ENCODE measurements at regions not wholly inside any gene's neighbourhood (a gene's known extent, or its start where the extent isn't known, plus 50 kb on each side); places are given as distances from the start of the nearest gene placed in this dataset.
"Not testable (repeated sequence)": the region's sequence is repeated elsewhere in the genome, so short reads cannot be mapped to it uniquely, and the experiment has no call there.

DNA sequence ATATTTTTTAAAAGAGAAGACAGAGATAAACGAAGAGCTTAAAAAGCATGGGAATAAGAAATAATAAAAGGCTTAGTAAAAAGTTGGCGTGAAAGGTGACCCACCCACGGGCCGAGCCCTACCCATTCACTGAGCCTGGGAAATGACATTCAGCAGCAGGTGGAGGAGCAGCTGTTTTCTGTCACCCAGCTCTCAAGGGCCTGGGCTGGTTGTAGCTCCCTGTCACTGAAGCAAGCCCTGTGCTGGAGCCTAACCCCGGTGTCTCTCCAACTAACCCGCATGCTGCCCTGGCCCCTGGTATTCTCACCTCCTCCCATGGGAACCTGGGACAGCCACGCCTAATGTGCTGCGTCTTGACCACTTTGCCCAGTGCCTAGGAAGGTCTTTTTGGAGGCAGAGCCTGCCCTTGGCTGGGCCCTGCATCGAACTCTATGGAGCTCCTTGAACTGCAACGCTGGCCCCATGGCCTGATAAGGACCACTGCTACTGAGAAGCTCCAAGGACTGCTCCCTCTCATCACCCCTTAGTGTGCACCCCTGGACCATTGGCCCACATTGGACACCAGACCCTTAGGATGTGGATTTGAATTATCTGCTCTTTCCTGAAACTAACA lies 68.8 kb upstream of the IYD start:
- peak; percentile 78 for DNase-seq

DNA sequence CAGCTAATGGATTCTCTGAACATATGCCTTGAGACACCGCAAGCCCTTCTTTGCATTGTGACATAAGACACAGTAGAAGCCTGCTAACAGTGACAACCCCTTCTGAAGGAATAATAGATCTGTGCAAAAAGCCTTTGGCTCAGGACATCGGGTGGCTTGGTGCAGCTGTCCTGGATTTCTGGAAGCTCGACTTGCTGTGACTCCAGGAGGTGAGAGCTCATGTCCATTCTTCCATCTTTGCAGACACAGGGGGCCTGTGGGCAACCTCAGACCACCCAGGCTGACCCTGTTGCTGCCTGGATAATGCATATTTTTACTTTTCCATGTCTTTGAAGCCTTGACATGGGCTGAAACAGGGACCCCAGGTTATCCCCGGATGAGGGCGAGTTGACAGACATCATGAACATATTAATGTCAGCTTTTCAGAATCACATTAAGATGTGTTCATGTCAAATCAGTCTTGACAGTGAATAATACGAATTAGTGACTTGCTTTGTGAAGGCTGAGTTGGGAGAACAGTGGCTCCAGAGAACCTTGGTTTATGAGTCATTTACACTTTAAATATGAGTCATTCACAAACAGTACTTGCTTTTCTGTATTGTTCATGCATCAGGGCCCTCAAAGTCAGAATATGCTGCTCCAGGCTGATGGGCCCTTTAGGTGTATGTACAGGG lies 66.8 kb upstream of the IYD start:
- no peak for DNase-seq

DNA sequence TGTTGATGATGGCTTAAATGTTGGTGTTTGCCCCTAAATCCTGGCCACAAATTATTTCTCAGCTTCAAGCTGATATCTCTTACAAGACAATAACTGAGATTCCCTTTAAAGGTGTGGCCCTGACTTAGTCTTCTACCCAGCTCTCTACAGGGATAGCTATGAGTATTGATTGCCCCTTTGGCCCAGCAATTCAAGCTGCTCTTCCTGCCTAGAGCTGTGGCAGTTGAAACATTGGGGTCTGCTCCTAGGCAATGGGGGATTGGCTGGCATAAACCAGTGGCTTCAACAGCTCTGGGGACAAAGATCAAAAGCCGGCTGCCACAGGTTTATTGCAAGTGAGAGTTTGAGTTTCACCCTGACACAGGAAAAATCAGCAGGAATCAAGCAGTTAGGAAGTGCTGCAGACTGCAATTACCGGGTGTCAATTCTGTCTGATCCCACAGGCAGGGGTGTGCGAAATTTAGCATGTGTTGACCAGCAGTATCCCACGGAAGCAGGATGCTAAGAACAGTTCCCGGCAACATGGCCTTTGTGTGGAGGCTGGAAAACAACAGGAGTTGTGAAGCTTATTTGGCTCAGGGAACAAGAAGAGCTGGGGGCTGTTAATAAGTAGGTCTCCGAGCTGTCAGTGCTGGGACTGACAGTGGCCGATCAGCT lies 66.2 kb upstream of the IYD start:
- DNase-seq = no peak

DNA sequence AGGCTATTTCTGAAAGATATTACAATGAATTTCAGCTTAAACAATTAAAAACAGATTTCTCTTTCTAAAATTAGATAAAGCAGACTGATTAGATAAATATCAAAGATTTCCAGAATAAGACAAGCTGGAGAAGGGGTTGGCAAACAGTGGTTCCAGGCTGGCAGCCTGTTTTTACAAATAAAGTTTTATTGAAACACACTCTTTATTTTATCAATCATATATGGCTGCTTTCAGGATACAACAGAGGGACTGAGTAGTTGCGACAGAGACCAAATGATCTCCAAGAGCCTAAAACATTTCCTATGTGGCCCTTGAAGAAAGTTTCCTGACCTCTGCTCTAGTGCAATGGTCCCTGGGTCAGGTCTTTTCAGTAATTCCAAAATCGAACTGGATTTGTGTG lies 65.6 kb upstream of the IYD start:
- DNase-seq = no peak

DNA sequence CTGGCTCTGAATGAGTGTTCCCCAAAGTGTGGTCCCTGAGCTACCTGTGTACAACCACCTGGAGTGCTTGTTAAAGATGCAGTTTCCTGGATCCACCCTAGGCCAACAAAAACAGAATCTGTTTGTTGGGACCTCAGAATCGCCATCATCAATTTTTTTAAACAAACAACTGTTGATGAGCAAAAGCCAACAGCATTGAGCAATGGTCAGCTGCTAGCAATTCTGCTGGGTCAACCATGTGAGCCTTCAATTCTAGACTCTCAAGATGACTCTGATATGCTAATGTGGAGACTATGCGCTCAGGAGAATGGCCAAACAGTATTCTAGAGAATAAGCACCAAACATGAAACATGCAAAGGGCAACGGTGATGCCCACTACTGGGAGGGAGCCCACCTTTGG lies 64.4 kb upstream of the IYD start:
- no peak for DNase-seq

DNA sequence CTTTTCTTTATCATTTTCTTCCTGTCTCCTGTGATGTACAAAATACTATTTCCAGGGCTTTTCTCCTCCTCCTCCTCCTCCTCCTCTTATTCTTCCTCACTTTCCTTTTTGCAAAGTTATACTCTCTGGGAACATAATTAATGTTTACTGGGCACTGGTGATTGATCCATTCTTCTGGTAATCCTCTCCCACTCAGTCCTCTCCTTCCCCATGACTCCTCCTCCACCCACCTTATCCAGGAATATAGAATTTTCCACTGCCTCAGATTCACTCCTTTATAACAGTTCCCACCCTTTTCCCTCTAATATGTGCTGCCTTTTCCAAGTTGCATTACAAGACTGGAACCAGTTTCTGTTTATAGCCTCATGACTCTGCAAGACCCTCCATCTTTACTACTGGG lies 62.5 kb upstream of the IYD start:
- DNase-seq = no peak

DNA sequence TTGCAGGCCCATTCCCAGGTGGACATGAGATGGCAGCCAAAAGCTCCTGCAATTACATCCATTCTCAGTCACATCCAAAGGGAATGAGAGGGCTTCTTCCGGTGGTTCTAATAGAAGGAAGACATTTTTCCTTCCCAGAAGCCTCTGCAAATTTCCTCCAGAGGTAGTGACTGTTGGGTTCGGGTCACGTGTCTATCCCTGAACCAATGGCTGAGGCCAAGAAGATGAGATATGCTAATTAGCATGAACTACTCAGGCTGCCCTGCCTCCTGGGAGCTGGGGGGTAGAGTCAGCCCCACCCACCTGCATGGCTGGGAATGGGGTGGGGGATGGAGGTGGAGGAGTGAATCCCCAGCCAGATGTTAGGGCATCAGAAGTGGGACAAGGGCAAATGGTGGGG lies 61.3 kb upstream of the IYD start:
- no peak for DNase-seq

DNA sequence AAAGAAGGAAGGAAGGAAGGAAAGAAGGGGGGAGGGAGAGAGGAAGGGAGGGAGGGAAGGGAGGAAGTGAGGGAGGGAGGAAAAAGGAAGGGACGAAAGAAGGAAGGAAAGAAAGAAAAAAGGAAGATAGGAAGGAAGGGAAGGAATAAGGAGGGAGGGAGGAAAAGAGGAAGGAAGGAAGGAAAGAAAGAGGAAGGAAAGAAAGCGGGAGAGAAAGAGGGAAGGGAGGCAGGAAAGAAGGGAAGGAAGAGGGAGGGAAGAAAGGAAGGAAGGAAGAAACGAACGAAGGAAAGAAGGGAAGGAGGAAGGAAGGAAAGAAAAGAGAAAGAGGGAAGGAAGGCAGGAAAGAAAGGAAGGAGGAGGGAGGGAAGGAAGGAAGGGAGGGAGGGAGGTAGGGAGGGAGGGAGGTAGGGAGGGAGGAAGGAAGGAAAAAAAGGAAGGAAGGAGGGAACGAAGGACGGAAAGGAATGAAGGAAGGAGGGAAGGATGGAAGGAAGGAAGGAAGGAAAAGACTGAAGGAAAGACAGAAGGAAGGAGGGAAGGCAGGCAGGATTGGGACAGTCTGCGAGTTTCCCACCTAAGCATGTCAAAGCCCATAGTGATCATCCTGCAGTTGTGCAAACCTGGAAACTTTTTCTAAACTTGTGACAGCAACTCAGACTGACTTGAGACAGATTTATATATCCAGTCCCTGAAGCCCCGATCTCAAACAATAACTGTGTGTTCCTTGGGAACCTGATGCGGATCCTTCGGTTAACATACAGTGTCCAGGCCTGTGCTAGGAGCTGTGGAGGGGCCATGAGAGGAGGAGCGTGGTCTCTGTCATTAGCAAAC lies 59.8 kb upstream of the IYD start:
- DNase-seq = no peak

DNA sequence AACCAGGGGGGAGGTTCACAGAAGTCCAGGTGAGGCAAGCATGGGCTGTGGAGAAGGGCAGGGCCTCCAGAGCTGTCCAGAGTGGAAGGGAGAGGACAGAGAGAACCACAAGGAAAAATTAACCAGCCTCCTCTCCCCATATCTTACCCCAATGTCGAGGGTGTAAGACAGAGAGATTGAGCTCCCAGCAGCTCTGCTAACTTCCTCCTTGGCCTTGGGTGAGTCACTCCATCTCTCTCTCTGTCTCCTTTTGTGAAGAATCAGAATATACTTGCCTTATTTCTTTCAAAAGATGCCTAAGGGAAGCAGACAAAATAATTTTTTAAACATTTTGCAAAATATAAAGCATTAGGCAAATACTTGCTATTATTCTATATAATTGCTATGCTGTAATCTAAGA lies 58.3 kb upstream of the IYD start:
- DNase-seq = no peak

DNA sequence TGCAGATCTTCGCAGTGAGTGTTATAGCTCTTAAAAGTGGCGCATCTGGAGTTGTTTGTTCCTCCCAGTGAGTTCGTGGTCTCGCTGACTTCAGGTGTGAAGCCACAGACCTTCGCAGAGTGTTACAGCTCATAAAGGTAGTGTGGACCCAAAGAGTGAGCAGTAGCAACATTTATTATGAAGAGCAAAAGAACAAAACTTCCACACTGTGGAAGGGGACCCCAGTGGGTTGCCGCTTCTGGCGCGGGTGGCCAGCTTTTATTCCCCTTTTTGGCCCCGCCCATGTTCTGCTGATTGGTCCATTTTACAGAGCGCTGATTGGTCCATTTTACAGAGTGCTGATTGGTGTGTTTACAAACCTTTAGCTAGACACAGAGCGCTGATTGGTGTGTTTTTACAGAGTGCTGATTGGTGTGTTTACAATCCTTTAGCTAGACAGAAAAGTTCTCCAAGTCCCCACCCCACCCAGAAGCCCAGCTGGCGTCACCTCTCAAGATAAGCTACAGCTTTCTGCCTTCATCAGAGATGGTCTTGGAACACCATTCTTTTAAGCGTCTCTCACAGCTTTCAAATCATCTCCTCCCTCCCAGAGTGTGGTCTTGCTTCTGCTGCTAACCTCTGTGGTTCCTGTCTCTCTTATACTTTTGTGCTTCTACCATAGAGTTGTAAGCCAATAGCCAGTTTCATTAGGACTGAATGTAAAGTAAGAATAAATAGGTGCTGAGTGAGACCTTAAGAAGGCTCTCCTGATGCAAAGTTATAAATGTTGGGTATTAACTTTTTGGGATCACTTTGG lies 57.5 kb upstream of the IYD start:
- DNase-seq = not testable (repeated sequence)

DNA sequence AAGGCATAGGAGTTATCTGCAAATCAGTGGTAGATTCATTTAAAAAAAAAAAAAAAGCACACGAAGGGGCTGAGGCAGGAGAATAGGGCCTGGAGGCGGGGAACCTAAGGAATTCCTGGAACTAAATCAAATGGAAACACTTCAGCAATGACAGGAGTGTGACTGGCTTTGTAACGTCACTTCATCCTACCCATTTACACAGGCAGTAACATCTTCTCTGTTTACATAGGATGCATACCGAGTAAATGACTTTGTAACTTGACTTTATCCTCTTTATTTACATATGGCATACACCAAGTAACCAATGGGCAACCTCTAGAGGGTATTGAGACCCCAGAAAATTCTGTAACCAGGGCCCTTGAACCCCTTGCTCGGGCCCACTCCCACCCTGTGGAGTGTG lies 56.4 kb upstream of the IYD start:
- DNase-seq = no peak

DNA sequence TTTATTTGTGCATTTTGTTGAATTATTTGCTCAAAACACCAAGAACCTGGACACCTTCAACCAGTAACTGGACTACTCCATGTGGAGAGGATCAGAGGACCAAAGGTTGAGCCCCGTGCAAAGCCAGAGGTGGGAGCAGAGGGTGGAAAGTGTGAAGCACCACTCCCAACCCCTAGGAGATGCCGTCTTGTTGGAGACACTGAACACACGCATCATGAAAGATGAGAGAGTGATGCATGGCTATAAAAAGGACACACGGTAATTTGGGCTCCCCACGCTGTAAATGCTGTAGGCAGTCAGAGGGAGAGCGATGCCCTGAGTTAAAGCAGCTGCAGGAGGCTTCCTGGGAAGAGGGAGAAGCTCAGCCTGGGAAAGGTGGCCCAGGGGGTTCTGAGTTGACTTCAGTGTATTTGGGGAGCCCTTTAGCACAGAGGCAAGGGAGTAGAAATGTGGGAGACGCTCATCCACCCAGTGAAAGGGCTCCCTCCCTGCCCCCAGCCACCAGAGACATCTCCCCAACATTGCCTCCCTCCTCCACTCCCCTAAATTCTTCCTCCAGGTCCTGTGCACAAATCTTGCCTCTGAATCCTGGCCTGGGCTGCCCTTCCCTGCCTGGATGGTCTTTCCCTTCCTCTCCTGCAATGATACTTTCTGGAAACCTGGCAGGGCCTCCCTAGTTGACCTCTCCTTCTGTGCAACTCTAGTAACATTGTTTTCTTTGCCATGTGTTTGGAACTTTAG lies 55.8 kb upstream of the IYD start:
- DNase-seq = no peak

DNA sequence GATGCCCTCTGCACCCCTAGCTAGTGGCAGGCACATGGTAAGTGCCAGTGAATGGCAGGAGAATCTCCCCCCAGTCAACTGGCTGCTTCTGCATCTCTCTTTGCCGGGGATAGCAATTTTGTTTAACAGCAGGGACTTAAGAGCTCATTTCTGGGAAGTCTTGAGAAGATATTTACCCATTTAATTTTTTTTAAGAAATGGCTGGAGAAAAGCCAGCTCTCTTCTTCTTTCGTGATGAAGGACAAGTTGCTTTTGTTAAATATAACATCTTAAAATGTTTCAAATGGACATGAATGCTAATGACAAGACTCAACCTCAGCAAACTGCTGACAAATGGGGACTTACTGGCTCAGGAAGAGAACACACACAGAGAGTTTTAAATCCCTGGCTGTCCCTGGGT lies 55.0 kb upstream of the IYD start:
- DNase-seq = no peak

DNA sequence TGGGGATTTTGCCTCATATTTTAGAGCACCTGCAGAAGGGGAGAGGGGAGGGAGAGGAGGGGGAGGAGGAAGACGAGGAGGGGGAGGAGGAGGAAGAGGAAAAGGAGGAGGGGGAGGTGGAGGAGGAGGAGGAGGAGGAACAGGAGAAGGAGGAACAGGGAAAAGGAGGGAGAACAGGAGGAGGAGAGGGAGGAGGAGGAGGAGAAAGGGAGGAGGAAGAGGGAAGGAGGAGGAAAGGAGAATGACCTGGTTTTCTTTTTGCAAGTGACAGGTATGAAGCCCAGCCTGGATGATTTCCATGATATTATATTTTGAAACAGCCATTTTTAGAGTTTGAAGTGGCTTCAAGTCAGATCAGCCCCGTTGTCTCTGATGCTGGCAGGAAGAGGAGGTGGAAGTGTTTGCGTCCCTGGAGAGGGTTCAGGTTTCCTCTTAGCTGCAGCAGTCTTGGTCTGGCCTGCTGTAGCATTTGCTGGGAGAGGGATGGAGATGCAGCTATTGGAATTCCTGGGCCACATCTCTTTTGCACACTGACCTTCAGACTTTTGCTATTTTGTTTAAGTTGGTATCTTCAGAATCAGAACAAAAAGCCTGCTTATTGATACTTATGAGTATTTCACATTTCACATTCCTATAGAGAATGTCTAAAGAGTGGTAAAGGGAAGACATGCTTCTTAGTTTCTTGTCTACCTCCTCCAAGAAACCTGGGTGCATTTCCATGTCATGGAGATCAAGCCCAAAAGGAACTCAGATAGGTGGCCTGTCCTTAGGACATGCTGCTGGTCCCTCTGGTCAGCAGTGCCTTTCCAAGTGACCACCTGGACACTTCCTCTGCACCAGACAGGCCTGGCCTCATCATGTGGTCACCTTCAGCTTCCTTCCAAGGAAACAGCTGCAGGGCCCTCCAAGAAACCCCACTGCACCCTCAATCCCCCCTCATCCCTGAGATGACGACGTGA lies 54.3 kb upstream of the IYD start:
- peak; percentile 63 for DNase-seq

DNA sequence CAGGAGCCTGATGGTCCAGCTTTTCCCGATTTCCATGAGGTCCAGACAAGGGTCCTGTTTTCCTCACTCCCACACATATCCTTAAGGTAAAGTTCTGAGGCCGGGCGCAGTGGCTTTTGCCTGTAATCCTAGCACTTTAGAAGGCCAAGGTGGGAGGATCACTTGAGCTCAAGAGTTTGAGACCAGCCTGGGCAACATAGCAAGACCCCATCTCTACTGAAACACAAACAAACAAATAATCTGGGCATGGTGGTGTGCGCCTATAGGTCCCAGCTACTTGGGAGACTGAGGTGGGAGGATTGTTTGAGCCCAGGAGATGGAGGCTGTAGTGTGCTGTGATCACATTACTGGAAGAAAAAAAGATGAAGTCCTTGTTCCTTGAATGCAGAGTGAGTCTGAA lies 53.2 kb upstream of the IYD start:
- no peak for DNase-seq

DNA sequence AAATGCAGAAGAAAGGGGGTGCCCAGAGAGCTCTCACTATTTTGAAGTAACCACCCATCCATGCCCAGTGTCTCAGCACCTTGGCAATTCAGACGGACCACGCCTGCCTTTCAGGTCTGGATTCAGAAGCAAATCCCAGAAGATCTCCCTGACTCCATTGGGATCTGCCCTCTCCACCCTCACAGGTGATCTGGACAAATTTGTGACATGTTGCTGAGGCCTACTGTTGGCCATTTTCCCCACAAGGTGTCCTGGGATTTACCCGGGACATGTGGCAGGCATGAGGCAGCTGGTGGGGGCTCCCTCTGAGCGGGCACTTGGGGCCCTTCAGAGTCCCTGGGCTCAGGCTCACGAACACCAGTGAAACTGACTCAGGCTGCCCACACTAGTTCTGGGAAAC lies 51.9 kb upstream of the IYD start:
- DNase-seq = no peak

Data from right hindlimb (tissue), 1 donor.